ENCODE measurements at regions not wholly inside any gene's neighbourhood (a gene's known extent, or its start where the extent isn't known, plus 50 kb on each side); places are given as distances from the start of the nearest gene placed in this dataset.

GRCh38 chr3:106092792-106093191 is 224.0 kb upstream of the CBLB start:
- Histone ChIP-seq H3K4me3 (replicated peaks; ENCODE audit: insufficient read depth, low read length) (no peak overlapping the region), H3K27ac (replicated peaks) (no peak overlapping the region), H3K27me3 (ENCODE audit: insufficient read depth, poor library complexity, severe bottlenecking) (no peaks in the 10 kb centered on the region)
- DNase-seq (ENCODE audit: low read depth in 1 of 2, low spot score in 1 of 2), result no peak
- TF ChIP-seq REST (IDR thresholded peaks at IDR 0.05; ENCODE audit: insufficient replicate concordance, low read depth) (no peak), CTCF (IDR thresholded peaks at IDR 0.05; ENCODE audit: insufficient read depth, low read length) (no peak), GABPA (IDR thresholded peaks at IDR 0.05; ENCODE audit: low read depth) (no peak), POLR2AphosphoS5 (IDR thresholded peaks at IDR 0.05; ENCODE audit: low read depth) (no peak), SPI1 (IDR thresholded peaks at IDR 0.05; ENCODE audit: borderline replicate concordance, low read depth) (no peak)

- TF ChIP-seq POLR2AphosphoS5 (IDR thresholded peaks at IDR 0.05; ENCODE audit: low read depth) (no peak), REST (IDR thresholded peaks at IDR 0.05; ENCODE audit: insufficient replicate concordance, low read depth) (no peak), CTCF (IDR thresholded peaks at IDR 0.05; ENCODE audit: insufficient read depth, low read length) (no peak), SPI1 (IDR thresholded peaks at IDR 0.05; ENCODE audit: borderline replicate concordance, low read depth) (no peak), GABPA (IDR thresholded peaks at IDR 0.05; ENCODE audit: low read depth) (no peak)
- Histone ChIP-seq H3K27me3 (ENCODE audit: insufficient read depth, poor library complexity, severe bottlenecking) (no peaks in the 10 kb centered on the region), H3K4me3 (replicated peaks; ENCODE audit: insufficient read depth, low read length) (no peak overlapping the region), H3K27ac (replicated peaks) (no peak overlapping the region)
- no peak for DNase-seq (ENCODE audit: low read depth in 1 of 2, low spot score in 1 of 2)
Measured at GRCh38 chr3:106093616-106094015, 224.8 kb upstream of the CBLB start.

GRCh38 chr3:106097817-106098435 is 229.1 kb upstream of the CBLB start:
- no peak overlapping the region for H3K4me3 ChIP-seq (replicated peaks; ENCODE audit: insufficient read depth, low read length)
- H3K27me3 ChIP-seq (ENCODE audit: insufficient read depth, poor library complexity, severe bottlenecking), result no peaks in the 10 kb centered on the region
- H3K27ac ChIP-seq (replicated peaks), result no peak overlapping the region
- no peak for DNase-seq (ENCODE audit: low read depth in 1 of 2, low spot score in 1 of 2)
- TF ChIP-seq GABPA (IDR thresholded peaks at IDR 0.05; ENCODE audit: low read depth) (no peak), REST (IDR thresholded peaks at IDR 0.05; ENCODE audit: insufficient replicate concordance, low read depth) (no peak), SPI1 (IDR thresholded peaks at IDR 0.05; ENCODE audit: borderline replicate concordance, low read depth) (no peak), POLR2AphosphoS5 (IDR thresholded peaks at IDR 0.05; ENCODE audit: low read depth) (no peak), CTCF (IDR thresholded peaks at IDR 0.05; ENCODE audit: insufficient read depth, low read length) (no peak)

Data from HL-60 (cell line).